NCI-H226 (cell line): ENCODE measurements at regions not wholly inside any gene's neighbourhood (a gene's known extent, or its start where the extent isn't known, plus 50 kb on each side); places are given as distances from the start of the nearest gene placed in this dataset.

Source experiments
- DNase-seq: peaks from one replicate; pipeline ENCODE4 v3.0.0-alpha.2; 2015

GRCh38 chr21:14607262-14607661 is 61.1 kb upstream of the SAMSN1 start:
- DNase-seq, result no peak

DNA sequence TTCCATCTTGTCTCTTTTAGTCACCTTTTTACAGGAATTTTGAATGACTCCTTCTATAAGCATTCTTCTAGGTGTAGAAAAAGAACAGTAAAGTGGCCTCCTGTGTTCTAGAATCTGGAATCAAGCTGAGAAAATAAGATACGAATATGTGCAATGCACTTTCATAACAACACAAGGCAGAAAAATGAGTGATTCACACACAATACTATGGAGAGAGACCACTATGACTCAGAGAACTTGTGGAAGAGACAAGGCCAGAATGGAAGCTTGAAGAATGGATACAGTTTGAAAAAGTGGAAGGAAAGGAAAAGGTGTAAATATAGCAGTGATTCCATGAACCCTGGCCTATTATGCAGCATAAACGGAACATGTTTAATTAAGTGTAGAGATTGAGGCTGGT is 57.1 kb upstream of the SAMSN1 start:
- DNase-seq, result peak; percentile 84

- no peak for DNase-seq
Measured at GRCh38 chr21:14602382-14602958, 56.4 kb upstream of the SAMSN1 start.

DNA sequence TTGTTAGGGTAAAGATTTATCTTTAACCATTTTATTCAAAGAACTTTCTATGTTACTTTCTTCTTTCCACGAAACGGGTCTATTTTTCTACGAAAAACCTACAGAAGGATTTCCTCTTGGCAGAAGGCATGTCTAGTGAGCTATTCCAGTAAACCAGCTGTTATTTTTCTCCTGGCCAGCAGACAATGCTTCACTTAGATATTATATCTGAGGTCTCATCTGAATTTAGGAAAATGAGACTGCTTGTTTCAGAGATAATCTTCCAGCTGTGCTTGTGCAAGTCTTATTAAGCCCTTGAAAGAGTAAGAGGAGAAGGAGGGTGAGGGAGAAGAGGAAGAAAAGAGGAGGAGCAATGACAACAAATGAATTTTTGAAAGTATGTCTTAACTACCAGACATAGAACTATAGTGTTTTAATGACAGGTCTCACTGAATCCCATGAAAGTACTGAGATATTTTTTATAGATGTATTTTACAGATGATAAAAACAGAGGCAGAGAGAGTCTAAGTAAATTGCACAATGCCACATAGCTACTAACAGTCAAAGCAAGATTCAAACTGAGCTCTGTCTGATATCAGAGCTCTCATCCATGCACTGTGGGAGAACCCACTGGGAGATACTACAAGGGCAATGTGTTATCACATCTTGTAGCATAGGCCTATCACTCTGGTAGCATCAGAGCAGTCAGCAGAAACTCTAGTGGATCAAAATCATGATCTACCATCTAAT is 54.6 kb upstream of the SAMSN1 start:
- no peak for DNase-seq

DNA sequence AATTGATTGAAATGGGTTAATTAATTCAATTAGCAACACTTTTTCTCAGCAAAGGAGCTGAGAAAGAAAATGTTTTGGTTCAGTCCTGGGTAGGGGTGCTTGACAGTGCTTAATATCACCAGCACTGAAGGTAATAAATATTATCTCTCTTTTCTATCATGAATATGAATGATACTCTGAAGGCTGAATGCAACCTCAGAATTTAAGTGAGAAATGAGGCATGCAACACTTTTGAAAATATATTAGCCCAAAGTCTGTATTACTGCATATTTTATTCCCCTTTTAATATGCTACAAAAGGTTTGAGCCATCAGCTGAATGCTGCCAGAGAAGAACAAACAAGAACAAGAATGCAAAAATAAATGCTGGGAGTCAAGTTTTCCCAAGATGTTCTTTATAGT is 52.0 kb upstream of the SAMSN1 start:
- no peak for DNase-seq
